ENCODE measurements at regions not wholly inside any gene's neighbourhood (a gene's known extent, or its start where the extent isn't known, plus 50 kb on each side); places are given as distances from the start of the nearest gene placed in this dataset.
"Not testable (repeated sequence)": the region's sequence is repeated elsewhere in the genome, so short reads cannot be mapped to it uniquely, and the experiment has no call there.

DNA sequence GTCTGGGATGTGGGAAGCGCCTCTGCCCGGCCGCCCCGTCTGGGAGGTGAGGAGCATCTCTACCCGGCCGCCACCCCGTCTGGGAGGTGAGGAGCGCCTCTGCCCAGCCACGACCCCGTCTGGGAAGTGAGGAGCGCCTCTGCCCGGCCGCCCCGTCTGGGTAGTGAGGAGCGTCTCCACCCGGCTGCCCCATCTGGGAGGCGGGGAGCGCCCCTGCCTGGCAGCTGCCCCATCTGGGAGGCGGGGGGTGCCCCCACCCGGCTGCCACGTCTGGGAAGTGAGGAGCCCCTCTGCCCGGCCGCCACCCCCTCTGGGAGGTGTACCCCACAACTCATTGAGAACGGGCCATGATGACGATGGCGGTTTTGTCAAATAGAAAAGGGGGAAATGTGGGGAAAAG, 288.3 kb downstream of the SPRY1 start:
- DNase-seq; H3K27me3 ChIP-seq (ENCODE audit: control insufficient read depth in 3 of 3, insufficient read depth in 3 of 3, low read length in 3 of 3); FAIRE-seq; H3K4me3 ChIP-seq (ENCODE audit: low read depth in 1 of 3, low read length in 3 of 3); H3K4me1 ChIP-seq (ENCODE audit: control insufficient read depth in 3 of 3, insufficient read depth in 2 of 3, low read depth in 1 of 3, low read length in 2 of 3); H3K27ac ChIP-seq (ENCODE audit: low read depth in 1 of 3, low read length in 2 of 3): not testable (repeated sequence)
- H3K36me3 ChIP-seq (ENCODE audit: control insufficient read depth in 3 of 3, insufficient read depth in 2 of 3, low read depth in 1 of 3, low read length in 3 of 3), result peaks cover 0 to 17% (median 0%) of the 10 kb centered on the region in 3 donors
- 91 to 94% (median 92%) methylated on average over 15 to 26 of the region's 26 CpGs for WGBS, 3 donors
- peaks cover 0 to 26% of the 10 kb centered on the region in 2 donors for H3K9me3 ChIP-seq (ENCODE audit: control insufficient read depth in 2 of 2, insufficient read depth in 1 of 2, low read depth in 1 of 2, low read length in 1 of 2)

DNA sequence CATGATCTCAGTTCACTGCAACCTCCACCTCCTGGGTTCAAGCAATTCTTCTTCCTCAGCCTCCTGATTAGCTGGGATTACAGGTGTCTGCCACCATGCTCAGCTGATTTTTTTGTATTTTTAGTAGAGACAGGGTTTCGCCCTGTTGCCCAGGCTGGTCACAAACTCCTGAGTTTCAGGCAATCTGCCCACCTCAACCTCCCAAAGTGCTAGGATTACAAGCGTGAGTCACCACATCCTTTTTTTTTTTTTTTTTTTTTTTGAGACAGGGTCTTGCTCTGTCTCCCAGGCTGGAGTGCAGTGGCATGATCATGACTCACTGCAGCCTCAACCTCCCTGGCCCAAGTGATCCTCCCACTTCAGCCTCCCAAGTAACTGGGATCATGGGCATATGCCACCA, 298.9 kb downstream of the SPRY1 start:
- 90 to 95% (median 92%) methylated on average over 2 of the region's 2 CpGs for WGBS, 3 donors
- DNase-seq, FAIRE-seq: not testable (repeated sequence)

GRCh38 chr4:123696687-123697086, 300.1 kb downstream of the SPRY1 start:
- no peak for DNase-seq
- no peaks in the 10 kb centered on the region for H3K9me3 ChIP-seq (ENCODE audit: control insufficient read depth in 2 of 2, insufficient read depth in 1 of 2, low read depth in 1 of 2, low read length in 1 of 2)
- H3K27me3 ChIP-seq (ENCODE audit: control insufficient read depth in 3 of 3, insufficient read depth in 3 of 3, low read length in 3 of 3), result no peaks in the 10 kb centered on the region
- H3K4me1 ChIP-seq (ENCODE audit: control insufficient read depth in 3 of 3, insufficient read depth in 2 of 3, low read depth in 1 of 3, low read length in 2 of 3), result no peaks in the 10 kb centered on the region
- no peak for FAIRE-seq
- WGBS, 3 donors, result 52 to 66% (median 54%) methylated on average over 2 of the region's 2 CpGs
- no peak overlapping the region for H3K4me3 ChIP-seq (ENCODE audit: low read depth in 1 of 3, low read length in 3 of 3)
- no peak overlapping the region for H3K27ac ChIP-seq (ENCODE audit: low read depth in 1 of 3, low read length in 2 of 3)
- no peaks in the 10 kb centered on the region for H3K36me3 ChIP-seq (ENCODE audit: control insufficient read depth in 3 of 3, insufficient read depth in 2 of 3, low read depth in 1 of 3, low read length in 3 of 3)

More for the DNA sequence above, 298.9 kb downstream of the SPRY1 start:
- not testable (repeated sequence) for H3K9me3 ChIP-seq (ENCODE audit: control insufficient read depth in 2 of 2, insufficient read depth in 1 of 2, low read depth in 1 of 2, low read length in 1 of 2); H3K27ac ChIP-seq (ENCODE audit: low read depth in 1 of 3, low read length in 2 of 3); H3K27me3 ChIP-seq (ENCODE audit: control insufficient read depth in 3 of 3, insufficient read depth in 3 of 3, low read length in 3 of 3); H3K4me1 ChIP-seq (ENCODE audit: control insufficient read depth in 3 of 3, insufficient read depth in 2 of 3, low read depth in 1 of 3, low read length in 2 of 3); H3K4me3 ChIP-seq (ENCODE audit: low read depth in 1 of 3, low read length in 3 of 3); H3K36me3 ChIP-seq (ENCODE audit: control insufficient read depth in 3 of 3, insufficient read depth in 2 of 3, low read depth in 1 of 3, low read length in 3 of 3)

DNA sequence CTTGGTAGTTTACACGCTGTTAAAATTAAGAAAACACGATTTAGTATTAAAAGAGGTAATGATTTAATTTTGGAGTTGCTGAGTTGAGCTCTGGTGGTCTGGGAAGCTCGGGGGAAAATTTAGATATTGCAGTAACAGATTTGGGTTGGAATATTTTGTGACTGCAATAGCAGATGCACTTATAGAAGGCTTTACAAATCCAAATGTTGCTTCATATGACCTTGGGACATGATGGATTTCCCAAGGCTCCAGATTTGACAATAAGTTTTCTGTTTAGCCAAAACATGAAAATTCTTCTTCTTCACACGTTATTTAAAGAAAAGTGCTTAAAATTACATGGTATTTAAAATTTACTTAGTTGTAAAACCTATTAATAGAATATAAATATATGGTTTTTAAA, 302.0 kb downstream of the SPRY1 start:
- FAIRE-seq (no peak), DNase-seq (no peak)
- no peaks in the 10 kb centered on the region for H3K4me1 ChIP-seq (ENCODE audit: control insufficient read depth in 3 of 3, insufficient read depth in 2 of 3, low read depth in 1 of 3, low read length in 2 of 3)
- H3K4me3 ChIP-seq (ENCODE audit: low read depth in 1 of 3, low read length in 3 of 3), result no peak overlapping the region
- 78 to 86% (median 81%) methylated on average over 4 of the region's 4 CpGs for WGBS, 3 donors
- H3K36me3 ChIP-seq (ENCODE audit: control insufficient read depth in 3 of 3, insufficient read depth in 2 of 3, low read depth in 1 of 3, low read length in 3 of 3), result no peaks in the 10 kb centered on the region
- no peaks in the 10 kb centered on the region for H3K27me3 ChIP-seq (ENCODE audit: control insufficient read depth in 3 of 3, insufficient read depth in 3 of 3, low read length in 3 of 3)
- H3K27ac ChIP-seq (ENCODE audit: low read depth in 1 of 3, low read length in 2 of 3), result no peak overlapping the region
- no peaks in the 10 kb centered on the region for H3K9me3 ChIP-seq (ENCODE audit: control insufficient read depth in 2 of 2, insufficient read depth in 1 of 2, low read depth in 1 of 2, low read length in 1 of 2)

DNA sequence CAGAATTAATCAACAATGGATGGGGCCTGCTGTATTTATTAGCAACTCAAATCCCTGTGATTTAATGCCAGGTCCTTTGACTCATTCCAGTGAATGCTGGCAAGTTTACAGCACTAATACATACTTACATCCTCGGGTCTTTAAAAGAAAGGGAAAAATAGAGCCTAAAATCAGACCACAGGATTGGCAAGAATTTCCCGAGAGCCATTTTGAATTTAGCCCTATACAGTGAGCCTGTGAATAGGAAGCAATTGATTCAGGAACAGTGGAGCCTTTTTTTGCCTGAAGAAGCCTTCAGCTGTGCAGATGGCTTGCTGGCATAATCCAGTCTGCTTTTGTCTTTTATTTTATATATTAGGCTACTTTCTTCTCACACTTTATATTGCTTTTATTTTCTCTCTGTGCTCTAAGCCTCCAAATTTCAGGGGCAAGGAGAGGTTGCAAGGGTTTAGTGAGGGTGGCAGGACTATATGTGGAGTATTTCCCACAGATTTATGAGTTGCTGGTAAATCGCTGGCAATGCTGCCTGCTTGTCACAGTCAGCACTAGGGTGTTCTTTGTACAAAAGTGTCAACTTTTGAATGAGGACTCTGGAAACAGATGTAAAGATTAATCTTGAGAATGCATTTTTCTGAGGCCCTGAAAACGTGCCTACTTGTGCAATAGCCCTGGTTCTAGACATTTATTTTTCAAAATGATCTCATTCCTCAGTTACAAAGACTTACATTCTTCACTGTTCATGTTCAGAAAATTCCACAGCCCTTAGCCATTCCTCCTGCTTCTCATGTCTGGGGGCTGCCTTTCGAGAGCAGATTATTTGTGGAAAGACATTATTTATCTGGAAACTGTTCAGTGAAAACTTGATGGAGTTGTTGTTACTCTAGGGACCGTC, 303.5 kb downstream of the SPRY1 start:
- WGBS, 3 donors, result 58 to 78% (median 73%) methylated on average over 6 of the region's 6 CpGs
- Histone ChIP-seq H3K4me1 (ENCODE audit: control insufficient read depth in 3 of 3, insufficient read depth in 2 of 3, low read depth in 1 of 3, low read length in 2 of 3) (no peaks in the 10 kb centered on the region), H3K27me3 (ENCODE audit: control insufficient read depth in 3 of 3, insufficient read depth in 3 of 3, low read length in 3 of 3) (no peaks in the 10 kb centered on the region), H3K4me3 (ENCODE audit: low read depth in 1 of 3, low read length in 3 of 3) (no peak overlapping the region), H3K9me3 (ENCODE audit: control insufficient read depth in 2 of 2, insufficient read depth in 1 of 2, low read depth in 1 of 2, low read length in 1 of 2) (no peaks in the 10 kb centered on the region), H3K36me3 (ENCODE audit: control insufficient read depth in 3 of 3, insufficient read depth in 2 of 3, low read depth in 1 of 3, low read length in 3 of 3) (no peaks in the 10 kb centered on the region), H3K27ac (ENCODE audit: low read depth in 1 of 3, low read length in 2 of 3) (peak overlapping the region in 2 of 3 donors; percentile 22 to 77)
- FAIRE-seq (no peak), DNase-seq (peak in 1 of 2 donors; percentile 7)

GRCh38 chr4:123701131-123701575, 304.6 kb downstream of the SPRY1 start:
- 83 to 100% (median 94%) methylated on average over 1 of the region's 1 CpG for WGBS, 3 donors
- FAIRE-seq (peak; percentile 26), DNase-seq (no peak)
- peaks cover 0 to 3% of the 10 kb centered on the region in 2 donors for H3K9me3 ChIP-seq (ENCODE audit: control insufficient read depth in 2 of 2, insufficient read depth in 1 of 2, low read depth in 1 of 2, low read length in 1 of 2)
- no peaks in the 10 kb centered on the region for H3K36me3 ChIP-seq (ENCODE audit: control insufficient read depth in 3 of 3, insufficient read depth in 2 of 3, low read depth in 1 of 3, low read length in 3 of 3)
- no peak overlapping the region for H3K4me3 ChIP-seq (ENCODE audit: low read depth in 1 of 3, low read length in 3 of 3)
- no peaks in the 10 kb centered on the region for H3K27me3 ChIP-seq (ENCODE audit: control insufficient read depth in 3 of 3, insufficient read depth in 3 of 3, low read length in 3 of 3)
- no peak overlapping the region for H3K27ac ChIP-seq (ENCODE audit: low read depth in 1 of 3, low read length in 2 of 3)
- H3K4me1 ChIP-seq (ENCODE audit: control insufficient read depth in 3 of 3, insufficient read depth in 2 of 3, low read depth in 1 of 3, low read length in 2 of 3), result no peaks in the 10 kb centered on the region

- FAIRE-seq, result no peak
- 77 to 80% (median 77%) methylated on average over 6 of the region's 6 CpGs for whole genome bisulfite sequencing, 3 donors
Observed at GRCh38 chr4:123705419-123705818, 308.8 kb downstream of the SPRY1 start.

DNA sequence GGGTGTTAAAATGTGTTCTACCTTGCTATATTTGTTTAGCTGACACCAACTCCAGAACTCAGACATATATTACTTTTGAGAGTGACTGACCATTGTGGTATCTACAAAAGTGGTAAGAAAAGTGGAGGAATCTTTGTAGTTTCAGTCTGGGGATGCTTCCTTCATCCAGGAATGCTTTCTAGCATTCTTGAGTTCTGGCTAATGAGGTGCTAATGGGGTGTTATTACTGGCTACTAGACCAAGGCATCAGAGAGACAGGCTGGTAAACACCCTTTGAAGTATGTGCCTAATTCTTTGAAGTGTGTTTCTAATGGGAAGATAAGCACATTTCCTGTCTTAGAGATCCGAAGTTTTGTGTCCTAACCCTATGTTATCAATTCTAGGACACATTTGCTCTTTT, 310.4 kb downstream of the SPRY1 start:
- H3K36me3 ChIP-seq (ENCODE audit: control insufficient read depth in 3 of 3, insufficient read depth in 2 of 3, low read depth in 1 of 3, low read length in 3 of 3), result peaks cover 0 to 11% (median 0%) of the 10 kb centered on the region in 3 donors
- FAIRE-seq (no peak), DNase-seq (no peak)
- H3K27ac ChIP-seq (ENCODE audit: low read depth in 1 of 3, low read length in 2 of 3), result no peak overlapping the region
- H3K4me3 ChIP-seq (ENCODE audit: low read depth in 1 of 3, low read length in 3 of 3), result no peak overlapping the region
- no peaks in the 10 kb centered on the region for H3K4me1 ChIP-seq (ENCODE audit: control insufficient read depth in 3 of 3, insufficient read depth in 2 of 3, low read depth in 1 of 3, low read length in 2 of 3)
- no peaks in the 10 kb centered on the region for H3K27me3 ChIP-seq (ENCODE audit: control insufficient read depth in 3 of 3, insufficient read depth in 3 of 3, low read length in 3 of 3)
- peaks cover 0 to 22% of the 10 kb centered on the region in 2 donors for H3K9me3 ChIP-seq (ENCODE audit: control insufficient read depth in 2 of 2, insufficient read depth in 1 of 2, low read depth in 1 of 2, low read length in 1 of 2)
- WGBS, 3 donors, result 23 to 44% (median 32%) methylated on average over 1 of the region's 1 CpG

More at GRCh38 chr4:123705419-123705818, 308.8 kb downstream of the SPRY1 start:
- H3K9me3 ChIP-seq (ENCODE audit: control insufficient read depth in 2 of 2, insufficient read depth in 1 of 2, low read depth in 1 of 2, low read length in 1 of 2), result peaks cover 0 to 18% of the 10 kb centered on the region in 2 donors
- H3K27me3 ChIP-seq (ENCODE audit: control insufficient read depth in 3 of 3, insufficient read depth in 3 of 3, low read length in 3 of 3), result no peaks in the 10 kb centered on the region
- H3K4me1 ChIP-seq (ENCODE audit: control insufficient read depth in 3 of 3, insufficient read depth in 2 of 3, low read depth in 1 of 3, low read length in 2 of 3), result no peaks in the 10 kb centered on the region
- H3K4me3 ChIP-seq (ENCODE audit: low read depth in 1 of 3, low read length in 3 of 3), result no peak overlapping the region
- no peak overlapping the region for H3K27ac ChIP-seq (ENCODE audit: low read depth in 1 of 3, low read length in 2 of 3)
- peaks cover 0 to 11% (median 0%) of the 10 kb centered on the region in 3 donors for H3K36me3 ChIP-seq (ENCODE audit: control insufficient read depth in 3 of 3, insufficient read depth in 2 of 3, low read depth in 1 of 3, low read length in 3 of 3)
- DNase-seq, result no peak

Measured in small intestine (tissue), 7 donors.